TTC549 (cell line): ENCODE measurements at regions not wholly inside any gene's neighbourhood (a gene's known extent, or its start where the extent isn't known, plus 50 kb on each side); places are given as distances from the start of the nearest gene placed in this dataset.

ENCODE experiments used
- FAIRE-seq: peaks from 2 replicates; lab custom pipeline; 2012; peaks lifted over from hg19 to GRCh38; lab: Jason Lieb, UNC

DNA sequence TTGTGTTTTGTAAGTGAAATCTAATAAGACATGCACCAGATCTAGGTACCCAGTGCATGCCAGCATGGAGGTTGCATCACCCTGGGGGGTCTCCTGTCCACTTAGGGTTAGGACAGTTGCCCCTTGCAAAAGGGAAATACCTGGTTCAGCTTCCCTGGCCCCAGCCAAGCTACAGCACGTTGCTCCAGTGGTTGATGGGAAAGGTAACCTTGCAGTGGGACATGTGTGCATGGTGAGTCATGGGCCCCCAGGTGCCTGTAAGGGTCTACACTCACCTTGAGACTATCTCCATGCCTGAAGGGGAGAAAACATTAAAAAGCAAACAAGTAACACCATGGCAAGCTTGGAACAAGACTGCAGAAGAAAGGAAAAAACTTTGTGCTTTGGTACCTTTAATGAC is 143.9 kb downstream of the LSM5 start:
- FAIRE-seq = no peak

DNA sequence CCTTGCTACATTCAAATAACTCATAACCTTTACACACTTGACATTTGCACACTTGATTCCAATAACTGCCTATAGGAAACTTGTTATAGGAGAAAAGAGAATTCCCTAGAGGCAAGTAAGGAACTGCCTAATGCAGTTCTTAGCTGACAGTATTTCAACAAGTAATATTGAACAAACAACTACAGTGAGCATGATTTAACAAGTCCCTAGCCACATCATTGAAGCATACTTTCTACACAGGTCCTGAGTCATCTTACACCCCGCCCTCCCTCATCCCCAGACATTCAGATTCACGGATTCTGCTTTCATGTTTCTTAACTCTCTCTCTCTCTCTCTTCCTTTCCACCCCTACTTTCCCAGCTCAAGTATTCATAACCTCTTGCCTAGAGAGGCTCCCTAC is 153.5 kb downstream of the LSM5 start:
- no peak for FAIRE-seq

GRCh38 chr7:32335107-32335506 is 155.1 kb downstream of the LSM5 start:
- no peak for FAIRE-seq

DNA sequence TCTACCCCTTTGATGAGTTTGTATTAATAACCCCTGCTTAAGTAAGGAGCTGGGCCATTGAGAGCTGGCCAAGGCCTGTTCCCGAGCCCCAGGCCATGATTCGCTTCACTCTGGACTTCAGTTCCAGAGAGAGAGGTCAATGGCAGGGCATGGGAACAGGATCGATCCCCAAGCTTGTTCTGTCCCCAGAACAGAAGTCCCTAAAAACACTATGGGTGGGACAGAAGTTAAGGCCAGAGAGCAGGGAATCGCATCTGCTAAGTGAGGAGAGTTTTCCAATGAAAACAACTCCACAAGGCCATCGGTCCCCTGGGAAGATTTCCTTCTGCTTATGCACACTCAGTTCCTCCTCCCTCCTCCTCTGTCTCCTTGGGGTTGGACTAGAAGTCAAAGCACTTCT is 159.6 kb downstream of the LSM5 start:
- FAIRE-seq = no peak

- no peak for FAIRE-seq
Measured at GRCh38 chr7:32326078-32326477, 164.1 kb downstream of the LSM5 start.

GRCh38 chr7:32323712-32324111 is 166.5 kb downstream of the LSM5 start:
- FAIRE-seq = no peak

DNA sequence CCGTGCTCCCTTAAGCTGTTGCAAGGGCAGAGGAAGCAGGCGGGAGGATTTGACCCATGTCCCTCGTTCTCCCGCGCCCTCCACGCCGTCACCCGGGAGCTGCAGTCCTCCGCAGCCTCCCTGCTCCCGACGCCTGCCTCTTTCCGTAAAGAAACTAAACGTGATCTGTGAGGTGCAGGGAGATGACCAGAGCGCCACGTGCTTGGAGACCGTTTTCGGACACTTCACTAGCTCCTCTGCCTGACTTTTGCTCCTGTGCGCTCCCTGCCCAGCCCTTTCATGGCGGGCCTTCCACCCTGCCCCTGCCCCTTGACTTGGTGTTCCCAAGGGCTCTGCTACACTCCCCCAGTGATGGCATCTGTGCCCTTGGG is 171.2 kb downstream of the LSM5 start:
- no peak for FAIRE-seq

- FAIRE-seq = no peak
Measured at GRCh38 chr7:32318300-32319011, 171.7 kb downstream of the LSM5 start.

GRCh38 chr7:32316839-32317238 is 173.3 kb downstream of the LSM5 start:
- no peak for FAIRE-seq

DNA sequence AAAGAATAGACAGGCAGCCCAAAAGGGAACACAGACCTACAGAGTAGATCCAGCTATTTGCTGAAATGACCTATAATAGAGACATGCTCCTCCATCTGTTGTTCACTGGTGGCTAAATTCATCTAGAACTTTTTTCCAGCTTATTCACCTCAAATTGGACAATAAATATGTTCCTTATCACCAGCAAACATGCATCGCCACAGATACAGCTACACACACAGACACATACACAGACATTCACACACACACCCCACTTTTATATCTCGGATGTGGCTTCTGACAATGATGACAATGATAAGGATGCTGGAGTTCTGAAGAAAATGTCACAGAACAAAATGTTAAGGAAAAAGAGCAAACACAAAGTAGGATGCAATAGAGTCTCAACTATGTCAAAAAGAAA is 175.4 kb downstream of the LSM5 start:
- no peak for FAIRE-seq

GRCh38 chr7:32301427-32301826 is 188.8 kb downstream of the LSM5 start:
- FAIRE-seq = no peak

DNA sequence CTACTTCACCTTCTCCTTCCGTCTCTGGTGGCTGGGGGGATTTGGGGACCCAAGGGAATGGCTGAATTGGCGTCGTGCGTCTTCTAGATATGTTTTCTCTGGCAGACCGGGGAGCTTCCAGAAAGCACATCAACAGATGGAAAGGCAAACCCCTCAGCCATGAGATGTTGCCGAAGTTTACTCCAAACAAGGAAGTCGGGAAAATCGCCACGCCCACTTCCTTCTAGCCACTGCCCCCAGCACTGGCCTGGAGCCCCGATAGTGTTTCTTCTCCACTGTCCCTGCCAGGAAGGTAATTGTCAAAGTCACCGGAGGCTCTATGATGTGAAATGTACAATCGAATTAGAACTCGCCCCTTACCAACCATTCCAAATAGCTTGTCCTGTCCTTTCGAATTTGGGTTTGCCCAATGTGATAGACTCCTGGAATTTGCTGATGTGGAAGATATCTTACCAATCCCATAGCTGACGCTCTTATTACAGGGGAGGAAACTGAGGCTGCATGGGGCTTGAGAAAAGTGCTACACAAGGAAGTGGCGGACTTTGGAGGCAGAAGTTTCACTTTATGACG is 191.0 kb downstream of the LSM5 start:
- FAIRE-seq = no peak

DNA sequence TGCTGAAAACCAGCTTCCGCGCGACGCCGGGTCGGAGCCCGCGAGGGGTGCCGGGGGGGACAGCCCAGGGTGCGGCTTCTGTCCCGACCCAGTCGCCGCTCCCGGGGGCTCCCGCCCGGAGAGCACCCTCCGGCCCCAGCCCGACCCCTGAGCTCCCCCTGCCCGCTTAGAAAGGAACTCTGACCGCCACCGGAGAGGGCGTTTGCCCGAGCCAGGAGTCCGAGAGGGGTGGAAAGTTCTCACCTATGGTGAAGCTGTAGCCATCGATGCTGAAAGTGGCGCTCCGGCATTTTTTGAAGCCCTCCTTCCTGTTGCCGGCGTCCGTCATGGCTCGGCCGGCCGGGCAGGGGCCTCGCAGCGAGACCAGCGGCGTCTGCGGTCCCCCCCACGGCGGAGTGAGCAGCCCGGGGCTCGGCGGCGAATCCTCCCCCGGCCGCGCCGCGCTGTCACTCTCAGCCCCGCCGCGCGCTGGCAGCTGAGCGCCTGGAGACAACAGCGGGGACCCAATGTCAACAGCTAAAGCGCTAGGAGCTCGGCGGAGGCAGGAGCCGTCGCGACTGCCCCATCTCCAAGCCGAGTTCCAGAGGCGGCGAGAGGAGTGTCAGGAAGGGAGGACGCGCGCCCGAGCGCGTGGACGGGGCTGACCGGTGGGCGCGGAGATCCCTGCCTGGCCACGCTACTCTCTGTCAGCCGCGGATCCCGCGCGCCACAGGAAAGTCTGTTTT is 191.6 kb downstream of the LSM5 start:
- FAIRE-seq = no peak

- no peak for FAIRE-seq
Measured at GRCh38 chr7:32293833-32294232, 196.3 kb downstream of the LSM5 start.

DNA sequence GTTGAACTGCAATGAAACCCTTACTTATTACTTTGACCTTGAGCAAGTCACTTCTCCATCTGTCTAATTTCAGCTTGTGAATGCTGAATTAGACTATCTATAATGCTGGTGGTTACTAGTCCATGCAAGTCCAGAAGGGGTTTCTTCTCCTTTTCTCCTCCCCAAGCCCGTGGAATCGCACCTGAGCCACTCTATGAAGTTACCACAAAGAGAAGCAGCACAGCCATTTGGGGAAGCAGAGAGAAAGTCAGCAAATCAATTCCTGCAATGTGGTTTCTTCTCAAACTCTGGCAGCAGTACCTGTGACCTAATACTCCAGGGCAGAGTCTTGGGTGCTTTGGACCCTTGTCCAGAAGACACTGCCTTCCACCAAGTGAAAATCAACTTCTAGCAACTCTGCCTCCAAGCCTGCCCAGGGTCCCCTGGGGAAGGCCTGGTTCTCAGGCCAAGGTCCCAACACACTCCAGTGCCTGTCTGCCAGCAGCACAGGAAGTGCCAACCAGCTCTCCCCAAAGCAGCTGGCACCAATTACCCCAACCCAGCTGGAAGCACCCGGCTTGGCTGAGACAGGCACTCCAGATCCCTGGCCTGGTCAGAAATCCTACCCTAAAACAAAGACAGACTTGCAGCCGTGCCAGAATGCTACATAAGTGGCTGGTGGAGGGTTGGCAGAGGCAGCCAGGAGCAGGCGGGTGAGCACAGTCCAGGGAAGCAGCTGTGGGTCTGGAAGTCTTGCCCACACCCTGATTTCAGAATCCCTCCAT is 200.3 kb downstream of the LSM5 start:
- FAIRE-seq = no peak

DNA sequence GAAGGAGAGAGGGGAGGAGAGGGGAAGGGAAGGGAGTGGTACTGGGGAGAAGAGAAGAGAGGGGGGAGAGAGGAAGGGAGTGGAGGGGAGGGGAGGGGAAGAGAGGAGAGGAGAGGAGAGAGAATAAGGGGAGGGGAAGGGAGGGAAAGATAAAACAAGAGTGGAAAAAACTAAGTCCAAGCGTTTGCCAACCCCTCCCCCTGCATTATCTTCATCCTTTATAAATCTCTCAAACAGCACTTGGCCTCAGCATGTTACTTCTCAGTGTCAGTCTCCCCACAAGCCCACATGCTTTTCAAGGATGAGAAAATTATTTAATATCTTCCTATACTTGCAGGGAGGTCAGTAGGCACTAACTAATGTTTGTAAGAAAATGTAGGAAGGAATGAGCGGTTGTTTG is 204.5 kb downstream of the LSM5 start:
- no peak for FAIRE-seq

DNA sequence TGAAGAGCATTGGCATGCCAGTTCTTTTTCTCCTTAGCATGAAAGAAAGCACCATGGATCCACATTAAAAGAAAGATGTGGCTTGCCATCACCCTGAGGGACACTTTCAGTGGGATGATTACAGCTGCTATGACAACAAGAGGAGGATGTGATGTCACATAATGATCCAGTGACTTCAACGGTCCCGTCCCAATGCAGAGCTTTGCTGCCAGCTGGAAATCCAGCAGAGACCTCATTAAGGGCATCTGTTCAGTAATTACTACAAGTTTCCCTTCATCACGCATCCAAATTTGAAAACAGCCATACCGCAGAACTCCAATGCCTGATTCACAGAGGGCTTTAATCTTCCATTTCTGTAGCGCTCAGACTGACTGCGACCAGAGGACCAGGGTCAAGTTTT is 206.6 kb downstream of the LSM5 start:
- no peak for FAIRE-seq

DNA sequence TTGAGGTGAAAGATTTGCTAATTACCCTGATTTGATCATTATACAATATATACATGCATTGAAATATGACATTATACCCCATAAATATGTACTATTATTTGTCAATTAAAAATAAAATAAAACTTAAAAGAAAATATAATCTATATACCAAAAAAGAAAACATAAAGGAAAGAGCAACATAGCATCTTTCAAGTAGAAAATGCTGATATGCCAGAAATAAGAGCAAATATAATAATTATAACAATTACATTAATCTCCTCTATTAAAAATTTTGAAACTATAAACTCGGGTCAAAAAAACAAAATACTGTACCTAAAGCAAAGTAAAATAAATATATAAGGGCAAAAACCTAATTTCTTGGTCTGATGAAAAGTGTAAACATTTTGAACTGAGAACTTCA is 209.3 kb upstream of the PDE1C start:
- FAIRE-seq = no peak

GRCh38 chr7:32275216-32276009 is 205.2 kb upstream of the PDE1C start:
- FAIRE-seq = no peak

DNA sequence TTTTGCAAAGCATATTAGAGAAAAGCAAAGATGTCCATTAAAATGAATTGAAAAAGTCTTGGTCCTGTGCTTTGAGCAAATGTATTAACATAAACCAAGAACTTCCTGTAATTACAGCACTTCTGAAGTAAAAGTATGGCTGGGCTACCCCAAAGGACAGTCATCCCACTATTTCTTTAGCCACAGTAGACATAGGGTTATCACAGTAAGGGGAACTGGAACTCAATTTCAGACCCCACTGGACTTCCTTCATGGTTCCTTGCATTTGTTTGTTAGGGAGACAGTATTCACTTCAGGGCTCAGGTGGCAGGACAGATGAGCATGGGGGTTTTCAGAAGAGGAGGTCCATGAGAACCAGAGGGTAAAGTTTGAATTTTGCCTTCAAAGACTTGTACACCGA is 203.1 kb upstream of the PDE1C start:
- no peak for FAIRE-seq

- FAIRE-seq = no peak
Measured at GRCh38 chr7:32266932-32267475, 196.8 kb upstream of the PDE1C start.

DNA sequence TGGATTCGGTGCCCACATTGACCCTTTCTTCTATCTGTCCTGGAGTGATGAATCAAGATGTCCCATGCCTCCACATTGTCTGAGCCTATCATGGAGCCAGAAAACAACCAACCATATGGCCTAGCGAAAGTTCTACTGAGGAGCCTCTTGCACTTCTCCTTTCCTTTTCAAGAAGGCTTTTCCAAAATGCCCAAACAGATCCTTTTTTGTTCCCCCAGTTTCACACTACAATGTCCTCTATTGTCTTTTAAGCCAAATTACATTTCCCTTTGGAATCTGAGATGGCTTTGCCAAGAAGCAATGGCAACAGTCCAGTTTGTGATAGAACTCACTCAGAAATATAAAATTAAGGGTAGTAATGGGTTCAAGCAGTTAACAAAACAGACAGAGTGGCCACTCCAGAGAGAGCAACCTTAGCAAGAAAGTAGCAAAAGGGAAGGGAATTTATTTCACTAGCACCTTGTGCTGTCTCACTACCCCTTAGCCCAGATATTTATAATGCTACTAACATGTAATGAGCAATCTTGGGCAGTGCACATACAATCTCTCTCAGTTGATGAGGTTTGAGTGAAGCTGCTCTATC is 194.6 kb upstream of the PDE1C start:
- no peak for FAIRE-seq
